Caco-2 (cell line): ENCODE measurements at regions not wholly inside any gene's neighbourhood (a gene's known extent, or its start where the extent isn't known, plus 50 kb on each side); places are given as distances from the start of the nearest gene placed in this dataset.

Source experiments
- BruUV-seq: library from RNA; stranded (reverse); fragments of 400-500 nt; replicated peaks from 2 replicates; lab custom pipeline; 2021; lab: Mats Ljungman, UMichigan
- CTCF ChIA-PET: fragments of 300-600 bp; sonication (Branson Sonifier 250); formaldehyde crosslinking; loops from one replicate; lab custom pipeline; 2022; ENCODE audit warnings: antibody characterized with exemption; lab: Charles Lee
- POLR2A ChIA-PET: fragments of 300-600 bp; sonication (Branson Sonifier 250); formaldehyde crosslinking; loops from one replicate; lab custom pipeline; 2022; ENCODE audit warnings: antibody characterized with exemption; lab: Charles Lee
- DNase-seq, 2 experiments: peaks; one replicate each; pipeline versions ENCODE4 v3.0.0 to v3.0.0-alpha.2; 2020 to 2022
- H3K27me3 ChIP-seq: replicated peaks from 2 replicates; pipeline ENCODE4 v1.6.0; 2011; ENCODE audit warnings: low read length; ENCODE audit not compliant: control insufficient read depth, insufficient read depth
- H3K36me3 ChIP-seq: 2 replicates; pipeline ENCODE4 v1.5.1; 2011; ENCODE audit warnings: low read length; ENCODE audit not compliant: control insufficient read depth, insufficient read depth
- H3K4me1 ChIP-seq: fragments of 250-450 bp; sonication (Bioruptor Pico); 2 replicates; pipeline ENCODE4 v1.5.1; 2020; ENCODE audit warnings: mild to moderate bottlenecking
- H3K4me3 ChIP-seq: 2 replicates; pipeline ENCODE4 v1.5.1; 2011; ENCODE audit warnings: low read depth, mild to moderate bottlenecking, control low read depth, low read length
- H3K9me3 ChIP-seq: fragments of 250-450 bp; sonication (Bioruptor Pico); 2 replicates; pipeline ENCODE4 v1.5.1; 2020; ENCODE audit warnings: mild to moderate bottlenecking, moderate library complexity
- H3K27ac Mint-ChIP-seq: one replicate; pipeline ENCODE4 v1.8.0; 2022; ENCODE audit warnings: mixed read lengths; ENCODE audit not compliant: unreplicated experiment
- H3K27me3 Mint-ChIP-seq: one replicate; pipeline ENCODE4 v1.8.0; 2022; ENCODE audit warnings: mixed read lengths; ENCODE audit not compliant: insufficient read depth, unreplicated experiment
- H3K36me3 Mint-ChIP-seq: one replicate; pipeline ENCODE4 v1.8.0; 2022; ENCODE audit warnings: mild to moderate bottlenecking, mixed read lengths; ENCODE audit not compliant: insufficient read depth, unreplicated experiment
- H3K4me1 Mint-ChIP-seq: one replicate; pipeline ENCODE4 v1.8.0; 2022; ENCODE audit warnings: low read depth, mixed read lengths; ENCODE audit not compliant: unreplicated experiment
- H3K4me3 Mint-ChIP-seq: one replicate; pipeline ENCODE4 v1.8.0; 2022; ENCODE audit warnings: mild to moderate bottlenecking, moderate library complexity, mixed read lengths; ENCODE audit not compliant: unreplicated experiment
- H3K9me3 Mint-ChIP-seq: one replicate; pipeline ENCODE4 v1.8.0; 2022; ENCODE audit warnings: mixed read lengths; ENCODE audit not compliant: unreplicated experiment
- intact Hi-C: fragments of 100-400 bp; cut with micrococcal nuclease; formaldehyde crosslinking; loops from one replicate; pipeline ENCODE4 v1.10.0; 2022; ENCODE audit not compliant: unreplicated experiment
- TF ChIP-seq, protein P1 (sequence below), 2 experiments: fragments of 200-600 bp in 1 of 2; IDR thresholded peaks; 1 replicate in 1 of 2; 2 replicates in 1 of 2; pipeline versions ENCODE4 v1.5.1 to v1.8.0; 2011 to 2022; ENCODE audit warnings: antibody characterized with exemption in 1 of 2, control low read depth in 1 of 2, inconsistent platforms in 1 of 2, low read depth in 1 of 2, low read length in 1 of 2, mild to moderate bottlenecking in 1 of 2, moderate library complexity in 1 of 2; ENCODE audit not compliant: insufficient read depth in 1 of 2, severe bottlenecking in 1 of 2, unreplicated experiment in 1 of 2

DNA sequence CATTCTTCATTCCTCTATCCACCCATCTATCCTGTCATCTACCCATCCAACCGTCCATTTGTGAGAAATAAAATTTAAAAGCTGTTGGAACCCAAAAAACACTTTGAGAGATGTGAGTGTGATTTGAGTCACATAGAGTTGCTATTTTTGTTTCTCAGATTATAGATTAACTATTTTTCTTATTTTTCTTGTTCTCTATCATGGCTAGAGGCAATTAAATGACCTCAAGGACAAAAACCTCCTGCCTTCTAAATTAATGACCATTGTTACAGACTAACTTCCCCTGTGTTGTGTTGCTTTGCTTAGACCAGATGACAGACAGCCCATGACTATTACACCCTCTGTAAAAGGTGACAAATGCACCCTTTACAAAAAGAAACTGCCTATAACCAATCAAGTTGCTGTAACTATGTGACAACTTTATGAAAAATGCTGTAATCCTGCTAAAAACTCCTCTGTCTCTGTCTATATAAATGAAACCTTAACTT, 207.9 kb upstream of the CXCR4 start:
- H3K27me3 ChIP-seq: no peaks in the 10 kb centered on the region
- CTCF ChIA-PET: no interaction called here
- BruUV-seq: no TSS peak

DNA sequence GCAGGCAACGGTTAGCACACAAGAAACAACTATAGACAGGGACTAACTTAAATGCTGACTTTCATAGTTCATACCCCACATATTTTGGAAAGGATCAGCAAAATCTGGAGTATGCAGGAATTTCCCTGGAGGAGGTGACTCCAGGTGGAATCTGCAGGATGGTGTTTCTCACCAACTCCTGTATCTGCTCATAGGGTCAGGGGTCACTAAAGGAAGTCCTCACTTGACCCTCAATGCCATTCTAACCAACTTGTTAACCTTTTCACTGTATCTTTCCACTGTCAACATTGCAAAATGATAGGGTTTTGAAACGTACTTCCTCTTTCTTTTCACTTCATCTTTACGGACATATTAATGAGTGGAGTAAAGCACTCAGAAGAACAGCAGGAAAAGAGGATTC, 207.0 kb upstream of the CXCR4 start:
- Histone ChIP-seq H3K9me3 (no peaks in the 10 kb centered on the region), H3K4me1 (no peaks in the 10 kb centered on the region), H3K27me3 (no peaks in the 10 kb centered on the region), H3K36me3 (no peaks in the 10 kb centered on the region), H3K4me3 (no peak overlapping the region)
- Mint-ChIP-seq H3K27ac (no peak overlapping the region), H3K27me3 (peaks cover 3% of the 10 kb centered on the region), H3K4me1 (peaks cover 12% of the 10 kb centered on the region), H3K36me3 (no peaks in the 10 kb centered on the region), H3K4me3 (no peak overlapping the region), H3K9me3 (no peaks in the 10 kb centered on the region)
- POLR2A ChIA-PET: no interaction called here
- DNase-seq: no peak
- intact Hi-C loops: no loop called here
- TF ChIP-seq, protein P1, sequence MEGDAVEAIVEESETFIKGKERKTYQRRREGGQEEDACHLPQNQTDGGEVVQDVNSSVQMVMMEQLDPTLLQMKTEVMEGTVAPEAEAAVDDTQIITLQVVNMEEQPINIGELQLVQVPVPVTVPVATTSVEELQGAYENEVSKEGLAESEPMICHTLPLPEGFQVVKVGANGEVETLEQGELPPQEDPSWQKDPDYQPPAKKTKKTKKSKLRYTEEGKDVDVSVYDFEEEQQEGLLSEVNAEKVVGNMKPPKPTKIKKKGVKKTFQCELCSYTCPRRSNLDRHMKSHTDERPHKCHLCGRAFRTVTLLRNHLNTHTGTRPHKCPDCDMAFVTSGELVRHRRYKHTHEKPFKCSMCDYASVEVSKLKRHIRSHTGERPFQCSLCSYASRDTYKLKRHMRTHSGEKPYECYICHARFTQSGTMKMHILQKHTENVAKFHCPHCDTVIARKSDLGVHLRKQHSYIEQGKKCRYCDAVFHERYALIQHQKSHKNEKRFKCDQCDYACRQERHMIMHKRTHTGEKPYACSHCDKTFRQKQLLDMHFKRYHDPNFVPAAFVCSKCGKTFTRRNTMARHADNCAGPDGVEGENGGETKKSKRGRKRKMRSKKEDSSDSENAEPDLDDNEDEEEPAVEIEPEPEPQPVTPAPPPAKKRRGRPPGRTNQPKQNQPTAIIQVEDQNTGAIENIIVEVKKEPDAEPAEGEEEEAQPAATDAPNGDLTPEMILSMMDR (IDR thresholded peaks at IDR 0.05; ENCODE audit: insufficient read depth in 1 of 2, low read depth in 1 of 2, low read length in 1 of 2, severe bottlenecking in 1 of 2, unreplicated experiment in 1 of 2): no peak
- CTCF ChIA-PET: no interaction called here
- BruUV-seq: no TSS peak

More for the DNA sequence above, 207.9 kb upstream of the CXCR4 start:
- no peaks in the 10 kb centered on the region for H3K9me3 Mint-ChIP-seq
- TF ChIP-seq, protein P1 (IDR thresholded peaks at IDR 0.05; ENCODE audit: insufficient read depth in 1 of 2, low read depth in 1 of 2, low read length in 1 of 2, severe bottlenecking in 1 of 2, unreplicated experiment in 1 of 2): no peak
- intact Hi-C loops: no loop called here
- no peaks in the 10 kb centered on the region for H3K36me3 Mint-ChIP-seq
- no peaks in the 10 kb centered on the region for H3K36me3 ChIP-seq
- H3K9me3 ChIP-seq: no peaks in the 10 kb centered on the region
- DNase-seq: no peak
- no peak overlapping the region for H3K27ac Mint-ChIP-seq
- H3K4me1 ChIP-seq: no peaks in the 10 kb centered on the region
- POLR2A ChIA-PET: no interaction called here
- H3K4me3 ChIP-seq: no peak overlapping the region
- H3K4me3 Mint-ChIP-seq: no peak overlapping the region
- H3K27me3 Mint-ChIP-seq: peaks cover 3% of the 10 kb centered on the region
- H3K4me1 Mint-ChIP-seq: peaks cover 12% of the 10 kb centered on the region

DNA sequence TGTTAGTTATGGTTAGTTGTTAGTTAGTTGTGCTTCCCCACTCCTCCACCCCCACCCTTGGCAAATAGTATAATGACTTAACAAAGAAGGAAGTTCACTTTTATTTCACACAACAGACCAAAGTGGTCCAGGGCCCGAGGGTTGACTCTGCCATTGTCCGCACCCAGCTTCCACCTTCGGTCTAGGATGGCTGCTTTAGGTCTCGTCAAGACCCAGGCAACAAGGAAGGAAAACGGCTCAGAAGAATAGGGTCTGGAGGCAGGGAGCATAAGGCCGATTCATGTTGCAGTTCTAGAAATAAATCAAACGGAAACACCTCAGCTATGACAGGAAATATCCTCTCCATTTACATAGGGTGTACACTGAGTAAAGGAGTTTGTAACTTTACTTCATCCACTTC, 206.0 kb upstream of the CXCR4 start:
- no peak overlapping the region for H3K27ac Mint-ChIP-seq
- POLR2A ChIA-PET: no interaction called here
- Histone ChIP-seq H3K4me3 (no peak overlapping the region), H3K36me3 (no peaks in the 10 kb centered on the region), H3K9me3 (no peaks in the 10 kb centered on the region), H3K4me1 (no peaks in the 10 kb centered on the region), H3K27me3 (no peaks in the 10 kb centered on the region)
- intact Hi-C loops: no loop called here
- H3K9me3 Mint-ChIP-seq: no peaks in the 10 kb centered on the region
- TF ChIP-seq, protein P1 (IDR thresholded peaks at IDR 0.05; ENCODE audit: insufficient read depth in 1 of 2, low read depth in 1 of 2, low read length in 1 of 2, severe bottlenecking in 1 of 2, unreplicated experiment in 1 of 2): no peak
- peaks cover 12% of the 10 kb centered on the region for H3K4me1 Mint-ChIP-seq
- CTCF ChIA-PET: no interaction called here
- BruUV-seq: no TSS peak
- H3K4me3 Mint-ChIP-seq: no peak overlapping the region
- no peaks in the 10 kb centered on the region for H3K36me3 Mint-ChIP-seq
- DNase-seq: no peak
- peaks cover 3% of the 10 kb centered on the region for H3K27me3 Mint-ChIP-seq
